Mucosa of rectum (tissue), 2 donors: ENCODE measurements at regions not wholly inside any gene's neighbourhood (a gene's known extent, or its start where the extent isn't known, plus 50 kb on each side); places are given as distances from the start of the nearest gene placed in this dataset.

Experiments used
- H3K27ac ChIP-seq, 2 donors: one replicate each; pipeline ENCODE4 v1.7.0; 2013; ENCODE audit warnings: inconsistent platforms in 2 of 2, low read depth in 2 of 2, low read length in 2 of 2
- H3K27me3 ChIP-seq, 2 donors: one replicate each; pipeline ENCODE4 v1.7.0; 2013; ENCODE audit warnings: low read length in 2 of 2; ENCODE audit not compliant: control insufficient read depth in 2 of 2, insufficient read depth in 2 of 2
- H3K36me3 ChIP-seq, 2 donors: one replicate each; pipeline ENCODE4 v1.7.0; 2013; ENCODE audit warnings: low read length in 2 of 2; ENCODE audit not compliant: control insufficient read depth in 2 of 2, insufficient read depth in 2 of 2
- H3K4me1 ChIP-seq, 2 donors: one replicate each; pipeline ENCODE4 v1.7.0; 2013; ENCODE audit warnings: low read length in 2 of 2, mild to moderate bottlenecking in 1 of 2; ENCODE audit not compliant: control insufficient read depth in 2 of 2, insufficient read depth in 2 of 2
- H3K4me3 ChIP-seq, 2 donors: one replicate each; pipeline ENCODE4 v1.7.0; 2013; ENCODE audit warnings: low read length in 2 of 2
- H3K9ac ChIP-seq, 2 donors: one replicate each; pipeline ENCODE4 v1.7.0; 2013; ENCODE audit warnings: low read length in 2 of 2, low read depth in 1 of 2, mild to moderate bottlenecking in 1 of 2
- H3K9me3 ChIP-seq, 2 donors: one replicate each; pipeline ENCODE4 v1.7.0; 2013; ENCODE audit warnings: low read length in 2 of 2; ENCODE audit not compliant: control insufficient read depth in 2 of 2
- donor health status: healthy.
- donor health status: Normal muscosa, but diverticular disease.

- Histone ChIP-seq H3K4me1 (no peaks in the 10 kb centered on the region), H3K4me3 (no peak overlapping the region), H3K36me3 (no peaks in the 10 kb centered on the region), H3K27ac (no peak overlapping the region), H3K27me3 (no peaks in the 10 kb centered on the region), H3K9ac (no peak overlapping the region), H3K9me3 (no peaks in the 10 kb centered on the region)
These were observed 139.9 kb upstream of the CNTN6 start for GRCh38 chr3:952906-953305.

DNA sequence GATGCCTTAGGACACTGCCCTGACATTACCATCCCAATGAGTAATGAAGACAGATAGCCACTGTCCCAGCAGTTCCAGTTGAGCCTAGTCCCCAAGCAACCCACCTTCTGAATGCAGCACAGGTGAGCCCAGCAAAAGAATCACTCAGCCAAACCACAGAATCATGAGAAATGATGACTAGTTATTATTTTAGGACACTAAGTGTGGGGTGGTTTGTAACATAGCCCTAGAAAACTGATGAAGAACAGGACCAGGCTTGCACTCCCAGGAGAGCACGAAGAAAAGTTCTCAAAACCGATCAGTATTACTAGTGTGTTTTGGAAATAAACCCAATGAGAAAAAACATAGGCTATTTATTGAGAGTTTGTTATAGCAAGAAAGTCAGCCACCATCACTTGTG is 129.6 kb upstream of the CNTN6 start:
- Histone ChIP-seq H3K4me1 (no peaks in the 10 kb centered on the region), H3K36me3 (no peaks in the 10 kb centered on the region), H3K27ac (no peak overlapping the region), H3K4me3 (no peak overlapping the region), H3K9me3 (peaks cover 0 to 3% of the 10 kb centered on the region in 2 donors), H3K27me3 (no peaks in the 10 kb centered on the region), H3K9ac (no peak overlapping the region)

DNA sequence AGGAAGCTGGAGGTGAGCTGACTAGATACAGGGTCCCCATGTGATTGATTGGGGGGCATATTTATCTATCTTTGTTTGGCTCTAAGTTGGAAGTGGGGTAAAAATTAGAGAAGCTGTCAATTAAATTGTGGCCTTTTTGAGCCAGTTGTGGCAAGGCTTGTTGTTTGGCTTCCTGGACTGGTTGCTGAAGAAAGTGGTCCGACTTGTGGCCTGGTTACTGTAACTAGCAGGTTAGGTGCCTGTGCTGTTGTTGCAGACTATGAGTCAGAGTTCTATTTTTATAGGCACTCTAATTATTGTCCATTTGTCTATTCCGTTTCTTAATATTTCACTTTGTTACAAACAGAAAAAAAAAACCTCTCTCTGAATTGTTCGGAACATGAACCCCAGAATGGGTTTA is 129.1 kb upstream of the CNTN6 start:
- Histone ChIP-seq H3K9me3 (peaks cover 0 to 3% of the 10 kb centered on the region in 2 donors), H3K9ac (no peak overlapping the region), H3K4me3 (no peak overlapping the region), H3K4me1 (no peaks in the 10 kb centered on the region), H3K27me3 (no peaks in the 10 kb centered on the region), H3K27ac (no peak overlapping the region), H3K36me3 (no peaks in the 10 kb centered on the region)

- Histone ChIP-seq H3K27me3 (no peaks in the 10 kb centered on the region), H3K9me3 (peaks cover 0 to 3% of the 10 kb centered on the region in 2 donors), H3K4me1 (no peaks in the 10 kb centered on the region), H3K4me3 (no peak overlapping the region), H3K27ac (no peak overlapping the region), H3K36me3 (no peaks in the 10 kb centered on the region), H3K9ac (no peak overlapping the region)
These were observed 127.0 kb upstream of the CNTN6 start for GRCh38 chr3:965826-966225.

GRCh38 chr3:966341-966740 is 126.5 kb upstream of the CNTN6 start:
- H3K9me3 ChIP-seq = peaks cover 0 to 3% of the 10 kb centered on the region in 2 donors
- no peak overlapping the region for H3K9ac ChIP-seq
- H3K4me1 ChIP-seq = no peaks in the 10 kb centered on the region
- no peak overlapping the region for H3K27ac ChIP-seq
- H3K4me3 ChIP-seq = no peak overlapping the region
- no peaks in the 10 kb centered on the region for H3K27me3 ChIP-seq
- no peaks in the 10 kb centered on the region for H3K36me3 ChIP-seq

DNA sequence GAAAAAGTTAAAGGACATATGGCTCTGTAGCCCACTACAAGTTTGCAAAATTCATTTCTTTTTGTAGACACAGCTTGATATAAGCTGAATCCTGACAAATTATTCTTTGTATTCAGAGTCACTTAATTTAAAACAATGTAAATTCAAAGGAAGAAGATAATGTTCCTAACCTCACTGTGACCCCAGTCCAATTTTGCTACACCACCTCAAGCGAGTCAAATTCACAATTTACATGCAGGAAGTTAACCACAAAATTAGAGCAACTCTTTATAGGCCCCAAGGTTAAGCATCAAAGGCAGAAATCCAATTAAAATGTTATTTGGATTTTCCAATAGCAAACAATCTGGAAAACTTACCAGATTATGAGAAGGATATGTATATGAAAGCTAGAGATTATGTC is 119.5 kb upstream of the CNTN6 start:
- Histone ChIP-seq H3K9ac (no peak overlapping the region), H3K9me3 (peaks cover 0 to 3% of the 10 kb centered on the region in 2 donors), H3K27me3 (no peaks in the 10 kb centered on the region), H3K4me1 (no peaks in the 10 kb centered on the region), H3K36me3 (no peaks in the 10 kb centered on the region), H3K27ac (no peak overlapping the region), H3K4me3 (no peak overlapping the region)

- Histone ChIP-seq H3K27me3 (no peaks in the 10 kb centered on the region), H3K9me3 (peaks cover 0 to 3% of the 10 kb centered on the region in 2 donors), H3K4me1 (no peaks in the 10 kb centered on the region), H3K4me3 (no peak overlapping the region), H3K27ac (no peak overlapping the region), H3K36me3 (no peaks in the 10 kb centered on the region), H3K9ac (no peak overlapping the region)
These were observed 116.8 kb upstream of the CNTN6 start for GRCh38 chr3:976006-976405.

GRCh38 chr3:981156-981555 is 111.7 kb upstream of the CNTN6 start:
- H3K27me3 ChIP-seq = no peaks in the 10 kb centered on the region
- H3K4me3 ChIP-seq = no peak overlapping the region

GRCh38 chr3:988785-989184 is 104.0 kb upstream of the CNTN6 start:
- H3K36me3 ChIP-seq = no peaks in the 10 kb centered on the region
- no peak overlapping the region for H3K4me3 ChIP-seq
- H3K9ac ChIP-seq = no peak overlapping the region
- no peak overlapping the region for H3K27ac ChIP-seq
- H3K9me3 ChIP-seq = no peaks in the 10 kb centered on the region
- H3K4me1 ChIP-seq = no peaks in the 10 kb centered on the region
- no peaks in the 10 kb centered on the region for H3K27me3 ChIP-seq

More at GRCh38 chr3:981156-981555, 111.7 kb upstream of the CNTN6 start:
- Histone ChIP-seq H3K4me1 (no peaks in the 10 kb centered on the region), H3K27ac (no peak overlapping the region), H3K9ac (no peak overlapping the region), H3K36me3 (no peaks in the 10 kb centered on the region), H3K9me3 (peaks cover 0 to 3% of the 10 kb centered on the region in 2 donors)

- Histone ChIP-seq H3K27me3 (no peaks in the 10 kb centered on the region), H3K27ac (no peak overlapping the region), H3K9ac (no peak overlapping the region), H3K4me1 (no peaks in the 10 kb centered on the region), H3K4me3 (no peak overlapping the region), H3K9me3 (no peaks in the 10 kb centered on the region), H3K36me3 (no peaks in the 10 kb centered on the region)
These were observed 100.0 kb upstream of the CNTN6 start for GRCh38 chr3:992871-993270.

DNA sequence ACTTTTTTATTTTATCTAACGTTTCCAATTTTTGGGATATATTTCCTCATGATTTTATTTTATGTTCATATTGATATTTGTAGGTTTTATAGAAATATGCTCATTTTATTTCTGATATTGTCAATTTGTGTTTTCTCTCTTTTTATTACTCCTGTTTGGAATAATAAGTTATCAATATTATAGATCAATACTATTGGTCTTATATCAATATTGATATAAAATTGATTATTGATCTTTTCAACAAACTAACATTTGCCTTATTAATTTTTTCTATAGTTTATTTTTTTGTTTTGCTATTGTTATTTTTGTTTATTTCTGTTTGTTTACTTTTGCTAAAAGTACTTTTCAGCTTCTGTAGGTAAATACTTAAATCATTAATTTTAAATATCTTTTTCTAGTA is 90.8 kb upstream of the CNTN6 start:
- H3K9ac ChIP-seq = no peak overlapping the region

More for the DNA sequence above, 90.8 kb upstream of the CNTN6 start:
- Histone ChIP-seq H3K4me1 (no peaks in the 10 kb centered on the region), H3K27ac (no peak overlapping the region), H3K36me3 (no peaks in the 10 kb centered on the region), H3K4me3 (no peak overlapping the region), H3K27me3 (no peaks in the 10 kb centered on the region), H3K9me3 (no peaks in the 10 kb centered on the region)
